BE2C (cell line): ENCODE measurements at regions not wholly inside any gene's neighbourhood (a gene's known extent, or its start where the extent isn't known, plus 50 kb on each side); places are given as distances from the start of the nearest gene placed in this dataset.

Experiments
- DNase-seq: peaks from one replicate; pipeline ENCODE4 v3.0.0-alpha.2; 2020
- H3K27me3 ChIP-seq: fragments of 250-450 bp; sonication (Bioruptor Pico); 2 replicates; pipeline ENCODE4 v1.5.1; 2020; ENCODE audit warnings: mild to moderate bottlenecking
- H3K36me3 ChIP-seq: fragments of 250-450 bp; sonication (Bioruptor Pico); 2 replicates; pipeline ENCODE4 v1.5.1; 2020; ENCODE audit warnings: mild to moderate bottlenecking
- H3K4me1 ChIP-seq: fragments of 250-450 bp; sonication (Bioruptor Pico); 2 replicates; pipeline ENCODE4 v1.5.1; 2020
- H3K4me3 ChIP-seq: 2 replicates; pipeline ENCODE4 v1.5.1; 2011; ENCODE audit warnings: low read depth, low read length
- H3K9me3 ChIP-seq: fragments of 250-450 bp; sonication (Bioruptor Pico); 2 replicates; pipeline ENCODE4 v1.5.1; 2020
- CTCF ChIP-seq: IDR thresholded peaks from 2 replicates; pipeline ENCODE4 v1.5.1; 2012; ENCODE audit warnings: mild to moderate bottlenecking, low read depth, low read length

GRCh38 chr4:11901089-11901488 is 472.4 kb upstream of the HS3ST1 start:
- no peak for DNase-seq
- Histone ChIP-seq H3K9me3 (no peaks in the 10 kb centered on the region), H3K36me3 (no peaks in the 10 kb centered on the region), H3K4me1 (no peaks in the 10 kb centered on the region), H3K27me3 (no peaks in the 10 kb centered on the region), H3K4me3 (no peak overlapping the region)
- TF ChIP-seq CTCF = no peak

GRCh38 chr4:11900359-11900758 is 471.7 kb upstream of the HS3ST1 start:
- DNase-seq = no peak
- H3K9me3 ChIP-seq = no peaks in the 10 kb centered on the region
- no peaks in the 10 kb centered on the region for H3K27me3 ChIP-seq
- H3K4me3 ChIP-seq = no peak overlapping the region
- H3K36me3 ChIP-seq = no peaks in the 10 kb centered on the region
- no peaks in the 10 kb centered on the region for H3K4me1 ChIP-seq
- TF ChIP-seq CTCF = no peak

GRCh38 chr4:11898796-11899195 is 470.1 kb upstream of the HS3ST1 start:
- no peak overlapping the region for H3K4me3 ChIP-seq
- no peaks in the 10 kb centered on the region for H3K27me3 ChIP-seq
- no peak for DNase-seq
- H3K4me1 ChIP-seq = no peaks in the 10 kb centered on the region
- no peaks in the 10 kb centered on the region for H3K36me3 ChIP-seq
- no peak for TF ChIP-seq CTCF
- H3K9me3 ChIP-seq = no peaks in the 10 kb centered on the region

GRCh38 chr4:11895766-11896165 is 467.1 kb upstream of the HS3ST1 start:
- TF ChIP-seq CTCF = no peak
- no peak overlapping the region for H3K4me3 ChIP-seq
- no peaks in the 10 kb centered on the region for H3K4me1 ChIP-seq
- H3K9me3 ChIP-seq = no peaks in the 10 kb centered on the region
- H3K36me3 ChIP-seq = no peaks in the 10 kb centered on the region
- no peak for DNase-seq
- no peaks in the 10 kb centered on the region for H3K27me3 ChIP-seq

GRCh38 chr4:11894977-11895376 is 466.3 kb upstream of the HS3ST1 start:
- H3K9me3 ChIP-seq = no peaks in the 10 kb centered on the region
- no peak overlapping the region for H3K4me3 ChIP-seq
- H3K36me3 ChIP-seq = no peaks in the 10 kb centered on the region
- H3K4me1 ChIP-seq = no peaks in the 10 kb centered on the region
- no peaks in the 10 kb centered on the region for H3K27me3 ChIP-seq
- no peak for TF ChIP-seq CTCF
- DNase-seq = no peak

- DNase-seq = no peak
- H3K9me3 ChIP-seq = no peaks in the 10 kb centered on the region
- TF ChIP-seq CTCF = no peak
- H3K4me1 ChIP-seq = no peaks in the 10 kb centered on the region
- no peak overlapping the region for H3K4me3 ChIP-seq
- no peaks in the 10 kb centered on the region for H3K27me3 ChIP-seq
- no peaks in the 10 kb centered on the region for H3K36me3 ChIP-seq
These were observed 465.5 kb upstream of the HS3ST1 start for GRCh38 chr4:11894221-11894620.
